NCI-H2107 treated with DMSO at 0.1 percent for 48 hours (cell line): ENCODE measurements at regions not wholly inside any gene's neighbourhood (a gene's known extent, or its start where the extent isn't known, plus 50 kb on each side); places are given as distances from the start of the nearest gene placed in this dataset.

Experiments used
- DNase-seq: peaks from one replicate; lab custom pipeline; 2025; ENCODE audit not compliant: unreplicated experiment; lab: John Stamatoyannopoulos, UW

- DNase-seq = no peak
Observed at GRCh38 chr16:79337906-79338305, 262.6 kb downstream of the MAF start.

- DNase-seq = no peak
Observed at GRCh38 chr16:79336437-79337229, 263.9 kb downstream of the MAF start.

GRCh38 chr16:79334127-79334526 lies 266.4 kb downstream of the MAF start:
- no peak for DNase-seq

- no peak for DNase-seq
Observed at GRCh38 chr16:79331066-79331465, 269.5 kb downstream of the MAF start.

GRCh38 chr16:79329967-79330366 lies 270.6 kb downstream of the MAF start:
- DNase-seq = no peak

- DNase-seq = no peak
Observed at GRCh38 chr16:79329166-79329521, 271.4 kb downstream of the MAF start.

GRCh38 chr16:79328402-79329165 lies 272.0 kb downstream of the MAF start:
- DNase-seq = no peak

GRCh38 chr16:79327836-79328235 lies 272.7 kb downstream of the MAF start:
- DNase-seq = no peak

- DNase-seq = no peak
Observed at GRCh38 chr16:79326549-79326948, 274.0 kb downstream of the MAF start.

- no peak for DNase-seq
Observed at GRCh38 chr16:79325226-79325945, 275.2 kb downstream of the MAF start.

GRCh38 chr16:79320956-79321355 lies 279.6 kb downstream of the MAF start:
- DNase-seq = no peak

GRCh38 chr16:79318143-79318899 lies 282.2 kb downstream of the MAF start:
- no peak for DNase-seq

- no peak for DNase-seq
Observed at GRCh38 chr16:79317521-79317920, 283.0 kb downstream of the MAF start.

- no peak for DNase-seq
Observed at GRCh38 chr16:79317026-79317425, 283.5 kb downstream of the MAF start.

- no peak for DNase-seq
Observed at GRCh38 chr16:79316004-79316458, 284.5 kb downstream of the MAF start.

- DNase-seq = no peak
Observed at GRCh38 chr16:79312502-79312901, 288.0 kb downstream of the MAF start.

GRCh38 chr16:79310710-79311109 lies 289.8 kb downstream of the MAF start:
- no peak for DNase-seq

GRCh38 chr16:79309606-79310005 lies 290.9 kb downstream of the MAF start:
- no peak for DNase-seq

- no peak for DNase-seq
Observed at GRCh38 chr16:79307214-79307613, 293.3 kb downstream of the MAF start.

GRCh38 chr16:79305074-79305473 lies 295.5 kb downstream of the MAF start:
- DNase-seq = no peak

GRCh38 chr16:79303959-79304387 lies 296.6 kb downstream of the MAF start:
- DNase-seq = no peak
